Spleen (tissue), 7 donors: ENCODE measurements at regions not wholly inside any gene's neighbourhood (a gene's known extent, or its start where the extent isn't known, plus 50 kb on each side); places are given as distances from the start of the nearest gene placed in this dataset.

ENCODE experiments used
- POLR2A ChIP-seq, 3 donors: fragments of 450-650 bp; IDR thresholded peaks; one replicate each; pipeline ENCODE4 v1.5.1; 2017; ENCODE audit warnings: antibody characterized with exemption in 3 of 3, mild to moderate bottlenecking in 1 of 3
- TF ChIP-seq, protein P1 (sequence below), 11 experiments: fragments of 200-600 bp in 7 of 11; fragments of 450-650 bp in 4 of 11; sonication (generic) in 4 of 11; IDR thresholded peaks in 8 of 11; conservative IDR thresholded peaks in 3 of 11; 1 replicate in 7 of 11; 2 replicates in 4 of 11; pipeline versions ENCODE4 v1.4.0 to v1.8.0; 2016 to 2021; ENCODE audit warnings: antibody characterized with exemption in 11 of 11, inconsistent platforms in 4 of 11, mild to moderate bottlenecking in 1 of 11
- donor health status: DM: no; HTN: no; CAD: no; lungs with moderate emphysema.
- donor health status: DM: no; HTN: no; CAD: no.
- donor health status: DM: no; HTN: no; CAD: no.

DNA sequence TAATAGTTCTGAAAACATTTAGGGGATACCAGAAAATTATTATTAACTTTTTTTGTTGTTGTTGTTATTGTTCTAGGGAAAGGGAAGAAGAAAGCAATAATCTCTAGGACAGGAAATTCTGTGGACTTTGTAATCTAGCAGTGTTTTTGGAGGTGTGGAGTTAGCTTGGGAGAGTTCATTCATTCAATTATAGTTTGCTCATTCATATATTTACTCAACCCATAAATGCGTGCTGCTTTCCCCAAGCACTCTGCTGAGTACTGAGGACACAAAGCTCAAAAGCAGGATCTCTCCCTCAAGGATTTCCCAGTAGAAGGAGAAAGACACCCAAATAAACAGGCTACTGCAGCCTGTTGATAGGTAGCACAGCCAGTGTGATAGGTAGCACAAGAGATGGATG is 984.3 kb downstream of the BCL11A start:
- TF ChIP-seq, protein P1, sequence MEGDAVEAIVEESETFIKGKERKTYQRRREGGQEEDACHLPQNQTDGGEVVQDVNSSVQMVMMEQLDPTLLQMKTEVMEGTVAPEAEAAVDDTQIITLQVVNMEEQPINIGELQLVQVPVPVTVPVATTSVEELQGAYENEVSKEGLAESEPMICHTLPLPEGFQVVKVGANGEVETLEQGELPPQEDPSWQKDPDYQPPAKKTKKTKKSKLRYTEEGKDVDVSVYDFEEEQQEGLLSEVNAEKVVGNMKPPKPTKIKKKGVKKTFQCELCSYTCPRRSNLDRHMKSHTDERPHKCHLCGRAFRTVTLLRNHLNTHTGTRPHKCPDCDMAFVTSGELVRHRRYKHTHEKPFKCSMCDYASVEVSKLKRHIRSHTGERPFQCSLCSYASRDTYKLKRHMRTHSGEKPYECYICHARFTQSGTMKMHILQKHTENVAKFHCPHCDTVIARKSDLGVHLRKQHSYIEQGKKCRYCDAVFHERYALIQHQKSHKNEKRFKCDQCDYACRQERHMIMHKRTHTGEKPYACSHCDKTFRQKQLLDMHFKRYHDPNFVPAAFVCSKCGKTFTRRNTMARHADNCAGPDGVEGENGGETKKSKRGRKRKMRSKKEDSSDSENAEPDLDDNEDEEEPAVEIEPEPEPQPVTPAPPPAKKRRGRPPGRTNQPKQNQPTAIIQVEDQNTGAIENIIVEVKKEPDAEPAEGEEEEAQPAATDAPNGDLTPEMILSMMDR (IDR thresholded peaks at IDR 0.05 in 8 of 11, conservative IDR thresholded peaks at IDR 0.05 in 3 of 11): no peak
- no peak for TF ChIP-seq POLR2A (IDR thresholded peaks at IDR 0.05)
